SKM-1 treated with dmso at 0.1 percent for 144 hours (cell line): ENCODE measurements at regions not wholly inside any gene's neighbourhood (a gene's known extent, or its start where the extent isn't known, plus 50 kb on each side); places are given as distances from the start of the nearest gene placed in this dataset.

Source experiments
- DNase-seq: peaks from one replicate; lab custom pipeline; 2025; ENCODE audit not compliant: unreplicated experiment; lab: John Stamatoyannopoulos, UW

DNA sequence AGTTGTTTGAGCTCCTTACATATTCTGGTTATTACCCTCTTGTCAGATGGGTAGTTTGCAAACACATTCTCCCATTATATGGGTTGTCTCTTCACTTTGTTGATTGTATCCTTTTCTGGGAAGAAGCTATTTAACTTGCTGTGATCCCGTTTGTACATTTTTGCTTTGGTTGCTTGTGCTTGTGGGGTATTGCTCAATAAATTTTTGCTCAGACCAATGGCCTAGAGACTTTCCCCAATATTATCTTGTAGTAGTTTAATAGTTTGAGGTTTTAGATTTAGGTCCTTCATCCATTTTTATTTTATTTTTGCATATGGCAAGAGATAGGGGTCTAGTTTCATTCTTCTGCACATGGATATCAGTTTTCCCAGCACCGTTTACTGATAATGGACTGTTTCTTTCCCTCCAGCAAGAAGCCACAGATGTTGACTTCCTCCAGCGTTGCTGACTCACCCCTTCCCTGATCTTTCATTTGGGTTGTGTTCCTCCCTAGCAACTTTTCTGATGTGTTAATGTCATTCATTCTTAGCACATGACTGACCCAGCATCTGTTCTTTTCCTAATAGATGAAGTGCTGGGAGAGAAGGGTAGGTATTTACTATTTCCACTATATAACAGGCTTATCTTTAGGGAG, 166.7 kb upstream of the SGO1 start:
- peak; percentile 12 for DNase-seq

DNA sequence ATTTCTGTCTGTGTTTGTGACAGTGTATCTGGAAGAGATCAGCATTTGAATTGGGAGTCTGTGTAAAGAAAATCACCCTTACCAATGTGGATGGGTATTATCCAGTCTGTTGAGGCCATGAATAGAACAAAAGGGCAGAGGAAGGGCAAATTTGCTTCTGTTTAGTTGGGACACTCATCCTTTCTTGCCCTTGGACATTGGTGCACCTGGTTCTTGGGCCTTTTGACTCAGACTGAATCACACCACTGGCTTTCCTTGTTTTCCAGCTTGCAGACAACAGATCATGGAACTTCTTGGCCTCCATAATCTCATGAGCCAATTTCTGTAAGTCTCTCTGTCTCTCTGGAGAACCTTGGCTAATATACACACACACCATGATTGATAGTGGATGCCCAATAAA, 164.4 kb upstream of the SGO1 start:
- DNase-seq = no peak

DNA sequence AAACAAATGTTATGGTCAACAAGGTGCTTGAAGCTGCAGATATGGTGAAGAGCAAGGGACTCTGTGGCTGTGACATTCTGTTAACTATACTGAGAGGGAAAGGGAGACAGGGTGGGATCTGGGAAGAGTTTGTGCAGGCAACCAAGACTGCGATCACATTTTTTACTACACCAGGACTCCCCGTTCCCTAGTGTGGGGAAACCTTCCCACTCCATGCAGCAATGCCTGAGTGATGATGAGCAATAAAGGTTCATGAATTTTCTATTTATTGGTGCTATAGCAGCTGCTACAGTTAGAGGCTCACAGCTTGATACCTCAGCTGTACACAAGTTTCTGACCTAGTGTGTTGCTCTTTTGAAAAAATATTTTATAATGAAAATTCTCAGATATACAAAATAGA, 160.9 kb upstream of the SGO1 start:
- DNase-seq = no peak

- no peak for DNase-seq
These were observed 160.4 kb upstream of the SGO1 start for GRCh38 chr3:20346369-20346768.

DNA sequence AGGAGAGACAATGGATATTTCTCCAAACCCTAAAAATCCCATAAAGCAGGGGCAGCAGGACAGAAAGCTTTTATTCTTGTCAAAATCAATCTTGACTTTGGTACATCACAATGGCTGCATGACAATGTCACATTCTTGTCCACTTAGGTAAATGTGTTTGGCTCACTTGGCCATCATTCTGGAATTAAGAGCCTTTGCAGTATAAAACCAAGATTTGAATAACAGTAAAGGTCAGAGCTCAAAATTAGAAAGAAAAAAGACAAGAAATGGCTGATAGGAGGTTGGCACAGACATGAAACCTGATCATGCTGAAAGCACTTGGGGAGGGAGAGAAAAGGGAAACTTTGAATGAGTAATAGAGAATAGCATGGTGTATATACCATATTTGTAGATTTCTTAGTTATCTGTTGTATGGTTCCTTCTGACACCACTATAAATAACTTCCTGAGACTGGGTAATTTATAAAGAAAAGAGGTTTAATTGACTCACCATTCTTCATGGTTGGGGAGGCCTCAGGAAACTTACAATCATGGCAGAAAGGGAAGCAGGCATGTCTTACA, 158.5 kb upstream of the SGO1 start:
- DNase-seq = no peak

DNA sequence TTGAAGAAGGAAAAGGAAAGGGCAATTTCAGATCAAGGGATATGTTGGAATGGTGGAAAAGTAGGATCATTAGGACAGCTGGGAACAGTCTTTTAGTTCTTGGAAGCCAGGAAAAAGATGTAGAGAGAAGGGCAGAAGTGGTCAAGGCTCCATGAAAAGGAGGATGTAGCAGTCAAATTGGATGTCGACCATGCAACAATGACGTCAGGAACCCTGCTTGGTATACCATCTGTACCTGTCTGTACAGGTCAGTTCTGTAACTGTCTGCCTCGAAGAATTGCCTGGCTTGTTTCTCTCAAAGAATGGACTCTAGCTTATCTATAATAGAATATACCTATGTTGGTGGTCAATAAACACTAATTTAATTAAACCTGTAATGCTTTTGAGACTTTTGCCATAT, 157.8 kb upstream of the SGO1 start:
- no peak for DNase-seq

GRCh38 chr3:20340324-20340928, 154.4 kb upstream of the SGO1 start:
- peak; percentile 67 for DNase-seq

DNA sequence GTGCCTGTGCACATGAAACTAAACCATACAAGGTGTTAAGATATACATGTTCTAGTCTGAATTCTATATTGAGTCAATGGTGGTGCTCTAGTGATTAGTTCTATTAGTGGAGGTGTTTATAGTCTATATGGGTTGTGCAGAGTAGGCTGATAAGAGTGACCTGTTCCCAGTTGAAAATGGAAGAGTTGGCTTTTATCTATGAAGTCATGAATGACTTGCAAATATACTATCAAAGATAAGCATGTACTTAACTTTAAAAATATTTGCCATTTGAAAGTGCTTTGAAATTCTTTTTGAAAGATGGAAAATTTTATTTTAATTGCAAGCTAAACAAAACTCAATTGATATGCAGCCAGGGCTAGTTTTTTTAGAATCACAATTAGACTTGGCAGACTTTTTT, 150.6 kb upstream of the SGO1 start:
- no peak for DNase-seq

- DNase-seq = no peak
These were observed 148.8 kb upstream of the SGO1 start for GRCh38 chr3:20334842-20335241.

DNA sequence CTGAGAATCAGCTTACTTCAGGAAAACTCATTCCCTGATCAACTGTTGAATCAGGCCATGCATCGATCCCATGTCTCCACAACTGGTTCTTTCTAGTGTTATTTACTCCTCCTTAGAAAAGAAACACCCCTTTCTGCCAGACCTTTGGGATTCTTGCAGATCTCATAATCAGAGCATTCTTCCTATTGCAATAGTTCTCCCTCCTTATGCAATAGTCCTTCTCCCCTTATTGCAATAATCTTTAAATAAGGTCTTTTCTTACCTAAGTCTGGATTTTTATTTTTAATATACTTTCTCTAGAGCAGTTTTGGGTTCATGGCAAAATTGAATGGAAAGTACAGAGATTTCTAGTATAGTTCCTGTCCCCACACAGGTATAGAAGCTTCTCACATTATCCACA, 141.9 kb upstream of the SGO1 start:
- DNase-seq = no peak

DNA sequence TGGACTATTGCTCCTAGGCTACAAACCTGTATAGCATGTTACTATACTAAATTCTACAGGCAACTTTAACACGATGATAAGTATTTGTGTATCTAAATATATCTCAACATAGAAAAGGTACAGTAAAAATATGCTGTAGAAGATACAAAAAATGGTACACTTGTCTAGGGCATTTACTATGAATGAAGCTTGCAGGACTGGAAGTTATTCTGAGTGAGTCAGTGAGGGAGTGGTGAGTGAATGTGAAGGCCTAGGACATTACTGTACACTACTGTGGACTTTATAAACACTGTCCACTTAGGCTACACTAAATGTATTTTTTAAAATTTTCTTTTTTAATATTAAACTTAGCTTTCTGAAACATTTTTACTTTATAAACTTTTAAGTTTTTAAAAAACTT, 140.5 kb upstream of the SGO1 start:
- DNase-seq = no peak

DNA sequence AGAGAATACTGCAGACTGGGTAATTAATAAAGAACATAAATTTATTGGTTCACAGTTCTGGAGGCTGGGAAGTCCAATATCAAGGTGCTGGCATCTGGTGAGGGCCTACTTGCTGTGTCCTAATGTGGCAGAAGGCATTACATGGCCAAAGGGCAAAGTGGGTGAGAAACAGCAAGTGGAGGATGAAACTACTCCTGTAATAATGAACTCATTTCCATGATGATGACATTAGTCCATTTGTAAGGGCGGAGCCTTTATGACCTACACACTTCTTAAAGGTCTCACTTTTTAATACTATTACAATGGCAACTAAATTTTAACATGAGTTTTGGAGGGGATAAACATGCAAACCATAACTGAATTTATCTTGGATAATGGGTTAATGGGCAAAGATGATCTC, 139.6 kb upstream of the SGO1 start:
- DNase-seq = no peak

- DNase-seq = peak; percentile 81
These were observed 138.9 kb upstream of the SGO1 start for GRCh38 chr3:20324664-20325478.

DNA sequence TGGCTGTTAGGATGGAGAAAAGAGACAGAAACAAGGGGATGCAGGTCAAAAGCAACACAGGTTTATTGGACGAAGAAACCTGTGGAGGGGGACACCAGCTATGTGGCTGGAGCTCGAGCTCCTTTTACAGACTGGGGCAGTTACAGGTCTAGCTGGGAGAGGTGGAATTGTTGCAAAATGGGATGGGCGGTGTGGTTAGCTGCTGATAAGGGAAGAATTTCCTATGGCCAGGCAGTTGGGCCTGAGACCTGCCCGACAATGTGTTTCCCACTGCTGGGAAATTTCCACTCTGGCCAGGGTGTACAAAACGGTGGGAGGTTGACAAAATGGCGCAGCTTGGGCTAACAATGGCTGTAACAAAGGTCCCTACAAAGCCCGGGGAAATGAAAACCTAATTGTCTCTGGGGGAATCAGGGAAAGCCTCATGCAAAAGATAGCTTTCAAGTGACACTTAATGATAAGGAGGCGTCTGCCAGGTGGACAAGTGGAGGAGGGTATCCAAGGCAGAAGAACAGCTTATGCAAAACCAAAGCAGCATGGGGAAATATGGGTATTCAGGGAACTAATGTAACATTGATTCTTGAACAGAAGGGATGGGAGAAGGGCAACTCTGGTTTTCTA, 137.4 kb upstream of the SGO1 start:
- no peak for DNase-seq

- peak; percentile 44 for DNase-seq
These were observed 136.1 kb upstream of the SGO1 start for GRCh38 chr3:20322085-20322484.

DNA sequence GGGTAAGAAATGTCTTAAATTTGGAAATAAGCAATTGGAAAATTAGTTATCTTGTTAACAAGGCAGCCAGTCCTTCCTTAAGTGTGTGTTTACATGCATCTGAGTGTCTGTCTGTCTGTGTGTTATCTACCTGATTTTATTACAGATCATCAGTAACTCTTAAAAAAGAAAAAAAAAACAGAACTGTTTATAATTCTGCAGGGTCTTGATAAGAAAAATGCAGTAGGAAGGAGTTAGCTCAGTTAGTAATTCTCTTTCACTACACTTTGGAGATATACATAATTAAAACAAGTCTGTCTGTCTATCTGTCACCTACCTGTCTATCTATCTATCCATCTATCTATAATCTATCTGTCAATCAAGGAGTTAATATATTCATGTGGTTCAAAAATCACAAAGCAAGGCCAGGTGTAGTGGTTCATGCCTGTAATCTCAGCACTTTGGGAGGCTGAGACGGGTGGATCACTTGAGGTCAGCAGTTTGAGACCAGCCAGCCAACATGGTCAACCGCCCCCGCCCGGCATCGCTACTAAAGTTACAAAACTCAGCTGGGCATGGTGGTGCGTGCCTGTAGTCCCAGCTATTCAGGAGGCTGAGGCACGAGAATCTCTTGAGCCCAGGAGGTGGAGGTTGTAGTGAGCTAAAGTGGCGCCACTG, 135.5 kb upstream of the SGO1 start:
- DNase-seq = no peak

GRCh38 chr3:20320489-20320888, 134.5 kb upstream of the SGO1 start:
- no peak for DNase-seq

DNA sequence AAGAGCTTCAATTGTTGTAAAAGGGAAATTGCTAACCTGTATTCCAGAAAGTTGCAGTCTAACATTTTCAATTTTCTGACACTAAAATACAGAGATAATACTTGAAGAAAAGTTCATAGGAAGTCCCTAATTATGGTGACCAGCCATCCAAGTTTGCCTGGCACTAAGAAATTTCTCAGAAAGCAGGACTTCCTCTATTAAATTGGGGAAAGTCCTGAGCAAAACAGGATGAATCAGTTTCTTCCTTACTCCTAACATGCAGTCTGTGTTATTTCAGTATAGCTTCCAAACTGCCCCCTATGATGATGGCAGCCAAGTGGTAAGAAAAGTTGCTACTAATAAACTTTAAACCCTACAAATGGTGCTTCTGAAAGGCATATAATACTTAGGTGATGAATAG, 133.5 kb upstream of the SGO1 start:
- no peak for DNase-seq

- no peak for DNase-seq
These were observed 131.6 kb upstream of the SGO1 start for GRCh38 chr3:20317616-20318015.

DNA sequence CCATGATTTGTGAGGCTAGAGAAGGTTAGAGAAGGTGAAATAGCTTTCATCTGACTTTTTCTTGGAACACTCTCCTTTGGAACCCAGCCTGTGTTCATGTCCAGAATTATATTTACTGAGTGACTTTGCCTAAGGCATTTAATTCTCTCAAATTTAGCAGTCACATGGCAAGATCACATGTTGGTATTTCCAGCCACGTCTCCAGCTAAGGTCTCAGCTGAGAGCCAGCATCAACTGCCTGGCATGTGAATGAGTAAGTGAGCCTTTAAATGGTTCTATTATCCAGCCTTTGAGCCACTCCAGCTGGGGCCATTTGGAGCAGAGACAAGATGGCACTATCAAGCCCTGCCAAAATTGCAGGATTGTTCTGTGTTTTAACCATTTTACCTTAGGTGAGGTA, 130.2 kb upstream of the SGO1 start:
- no peak for DNase-seq

- no peak for DNase-seq
These were observed 124.6 kb upstream of the SGO1 start for GRCh38 chr3:20310629-20311028.
